HG03521 (cell line): ENCODE measurements at regions not wholly inside any gene's neighbourhood (a gene's known extent, or its start where the extent isn't known, plus 50 kb on each side); places are given as distances from the start of the nearest gene placed in this dataset.

Experiments used
- ATAC-seq: cut with Tn5 transposase; IDR thresholded peaks from one replicate; pipeline ENCODE4 v1.9.1; 2021; ENCODE audit warnings: mild to moderate bottlenecking, moderate library complexity; ENCODE audit not compliant: unreplicated experiment

- no peak for ATAC-seq
Observed at GRCh38 chr16:65936096-65936495, 430.4 kb upstream of the CDH5 start.

DNA sequence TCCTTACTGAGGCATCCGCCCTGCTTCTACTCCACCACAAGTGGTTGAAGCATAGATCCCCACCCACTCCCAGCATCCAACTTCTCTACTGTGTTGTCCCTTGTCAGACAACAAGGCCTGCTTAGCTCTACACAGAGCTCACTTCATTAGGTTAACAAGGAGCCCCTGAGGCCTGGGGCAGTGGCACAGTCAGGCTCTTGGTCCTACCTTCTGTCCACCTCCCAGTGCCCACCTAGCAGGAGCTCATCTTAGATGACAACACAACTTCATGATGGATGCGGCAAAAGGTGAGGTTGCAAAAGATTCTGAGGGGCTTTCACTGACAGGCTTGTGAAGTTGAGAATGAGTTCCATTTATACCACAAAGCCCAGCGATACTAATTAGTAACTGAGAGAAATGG, 432.0 kb upstream of the CDH5 start:
- ATAC-seq: no peak

DNA sequence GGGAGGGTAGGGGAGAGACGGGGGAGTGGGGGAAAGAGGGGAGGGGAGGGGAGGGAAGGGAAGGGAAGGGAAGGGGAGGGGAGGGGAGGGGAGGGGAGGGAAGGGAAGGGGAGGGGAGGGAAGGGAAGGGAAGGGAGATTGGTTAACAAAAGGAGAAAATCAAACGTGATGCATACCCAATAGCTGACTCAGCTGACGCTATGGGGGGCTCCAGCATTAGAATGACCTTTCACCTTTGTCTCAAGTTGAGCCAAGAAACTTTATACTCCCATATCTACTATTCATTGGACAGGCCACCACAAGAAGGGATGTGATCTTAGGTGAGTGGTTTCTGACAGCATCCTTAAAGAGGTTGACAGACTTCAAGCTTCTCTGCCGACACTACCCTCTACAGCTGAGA, 432.8 kb upstream of the CDH5 start:
- ATAC-seq: no peak

DNA sequence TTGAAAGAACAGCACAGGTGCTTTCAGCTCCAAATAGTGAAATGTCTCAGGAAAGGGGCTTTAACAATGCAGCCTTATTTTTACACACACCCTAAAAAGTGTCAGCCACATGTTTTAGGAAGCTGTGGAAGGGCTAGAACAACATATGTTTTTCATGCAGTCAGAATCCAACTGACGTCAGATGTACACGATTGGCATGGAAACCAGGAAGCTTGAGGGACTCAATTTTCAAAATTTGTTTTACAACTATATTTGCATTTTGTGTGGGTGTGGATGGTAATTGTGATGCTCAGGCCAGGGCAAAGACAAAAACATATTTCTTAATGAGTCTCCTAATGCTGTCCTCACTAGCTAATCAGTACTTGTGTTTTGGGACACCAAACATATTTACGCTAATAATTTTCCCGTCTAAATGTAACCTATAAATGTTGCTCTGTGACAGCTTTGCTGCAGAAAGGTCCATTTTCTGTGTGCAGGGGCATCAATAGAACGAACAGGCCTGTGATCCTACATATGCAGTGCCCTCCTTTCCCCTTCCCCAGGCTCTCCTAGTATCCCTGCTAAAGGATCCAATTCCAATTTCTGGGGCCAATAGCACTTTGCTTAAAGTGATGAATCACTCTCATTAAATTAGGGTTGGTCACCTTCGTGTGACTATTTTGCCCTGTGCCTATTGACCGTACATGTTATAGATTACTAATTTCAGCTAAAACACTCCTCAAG, 434.0 kb upstream of the CDH5 start:
- no peak for ATAC-seq

- no peak for ATAC-seq
Observed at GRCh38 chr16:65922923-65923322, 443.6 kb upstream of the CDH5 start.

DNA sequence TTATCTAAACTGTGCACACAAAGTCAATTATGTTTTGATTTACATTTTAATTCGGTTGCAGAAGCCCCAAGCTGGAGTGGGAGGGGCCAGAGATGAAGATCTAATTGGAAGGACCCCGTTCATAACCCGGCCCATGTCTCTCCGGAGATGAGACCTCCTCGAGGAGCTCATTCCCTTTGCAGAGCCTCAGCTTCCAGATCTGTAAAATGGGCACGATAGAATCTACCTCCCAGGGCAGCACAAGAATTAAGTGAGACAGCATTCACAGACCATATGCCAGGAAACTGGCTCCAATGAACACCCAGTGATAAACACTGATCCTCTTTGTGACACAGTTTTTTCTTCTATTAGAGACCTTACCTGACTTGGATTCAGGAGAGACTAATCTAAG, 446.5 kb upstream of the CDH5 start:
- ATAC-seq: no peak

- no peak for ATAC-seq
Observed at GRCh38 chr16:65919145-65919985, 447.1 kb upstream of the CDH5 start.

DNA sequence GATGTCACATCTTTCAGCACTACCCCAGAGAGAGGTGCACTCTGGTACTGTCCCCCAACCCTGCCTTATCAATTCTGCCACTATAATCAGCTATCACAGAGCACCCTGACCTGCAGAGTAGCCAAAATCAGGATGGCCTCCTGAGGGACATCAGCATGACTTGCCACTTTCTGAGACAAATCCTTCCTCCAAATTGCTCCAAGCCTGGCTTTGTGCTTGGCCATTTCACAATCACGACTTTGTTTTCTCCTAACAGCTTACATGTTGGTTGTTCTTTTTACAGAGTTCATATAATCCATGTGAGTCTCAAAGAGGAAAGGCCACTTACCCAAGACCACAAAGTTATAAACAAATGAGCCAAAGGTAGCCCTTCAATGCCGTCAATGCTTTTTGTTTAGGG, 449.0 kb upstream of the CDH5 start:
- ATAC-seq: no peak

GRCh38 chr16:65916995-65917394, 449.5 kb upstream of the CDH5 start:
- no peak for ATAC-seq

GRCh38 chr16:65910291-65910690, 456.2 kb upstream of the CDH5 start:
- ATAC-seq: no peak

DNA sequence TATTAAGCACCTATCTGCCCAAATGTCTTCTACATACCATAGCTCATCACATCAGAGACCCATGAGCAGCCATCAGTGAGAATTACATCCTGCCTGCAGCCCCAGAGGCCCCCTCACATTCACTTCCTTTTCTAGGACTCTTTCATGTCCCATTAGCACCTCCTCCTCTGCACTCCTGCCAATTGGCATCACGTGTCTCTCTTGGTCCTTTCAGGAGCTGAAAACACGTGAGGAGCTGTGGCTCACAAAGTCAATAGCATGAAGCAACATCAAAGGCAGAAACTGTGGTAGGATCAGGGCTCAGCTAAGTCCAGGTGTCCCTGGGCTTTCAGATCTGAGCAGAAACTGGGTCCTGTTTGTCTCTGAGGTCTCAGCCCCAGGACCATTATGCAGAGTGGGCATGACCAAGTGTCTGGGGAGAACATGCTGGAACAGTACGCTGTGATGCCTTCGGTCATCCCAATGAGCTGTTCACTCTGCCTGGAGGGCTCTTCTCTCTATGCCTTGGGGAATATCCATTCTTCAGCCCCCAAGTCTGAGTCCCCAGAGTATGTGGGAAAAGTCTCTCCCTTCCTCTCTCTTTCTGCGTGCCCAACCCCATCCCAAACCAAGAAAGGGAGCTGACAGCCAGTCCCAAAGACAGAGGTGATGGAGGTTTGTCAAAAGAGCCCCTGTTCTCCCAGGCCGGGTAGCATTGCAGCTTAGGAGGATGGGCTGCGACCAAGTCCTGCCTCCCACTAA, 457.0 kb upstream of the CDH5 start:
- ATAC-seq: no peak

GRCh38 chr16:65908568-65908967, 457.9 kb upstream of the CDH5 start:
- ATAC-seq: no peak

DNA sequence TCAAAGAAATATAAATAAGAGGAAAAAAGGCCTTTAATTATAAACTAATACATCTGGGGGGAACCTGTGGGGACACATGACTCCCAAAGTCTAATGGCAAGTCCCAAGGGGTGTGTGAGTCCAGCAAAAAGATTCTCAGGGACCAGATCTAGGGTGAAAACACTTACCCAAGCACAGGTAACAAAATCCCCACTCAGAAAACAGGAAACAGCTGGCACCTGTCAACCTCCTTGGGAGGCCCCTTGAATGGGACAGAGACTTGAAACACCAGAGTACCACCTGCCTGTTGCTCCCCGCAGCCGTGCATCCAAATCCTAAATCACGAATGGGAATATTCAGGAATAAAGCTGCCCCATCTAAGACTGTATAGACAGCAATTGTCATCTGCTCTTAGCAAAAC, 461.2 kb upstream of the CDH5 start:
- ATAC-seq: no peak

DNA sequence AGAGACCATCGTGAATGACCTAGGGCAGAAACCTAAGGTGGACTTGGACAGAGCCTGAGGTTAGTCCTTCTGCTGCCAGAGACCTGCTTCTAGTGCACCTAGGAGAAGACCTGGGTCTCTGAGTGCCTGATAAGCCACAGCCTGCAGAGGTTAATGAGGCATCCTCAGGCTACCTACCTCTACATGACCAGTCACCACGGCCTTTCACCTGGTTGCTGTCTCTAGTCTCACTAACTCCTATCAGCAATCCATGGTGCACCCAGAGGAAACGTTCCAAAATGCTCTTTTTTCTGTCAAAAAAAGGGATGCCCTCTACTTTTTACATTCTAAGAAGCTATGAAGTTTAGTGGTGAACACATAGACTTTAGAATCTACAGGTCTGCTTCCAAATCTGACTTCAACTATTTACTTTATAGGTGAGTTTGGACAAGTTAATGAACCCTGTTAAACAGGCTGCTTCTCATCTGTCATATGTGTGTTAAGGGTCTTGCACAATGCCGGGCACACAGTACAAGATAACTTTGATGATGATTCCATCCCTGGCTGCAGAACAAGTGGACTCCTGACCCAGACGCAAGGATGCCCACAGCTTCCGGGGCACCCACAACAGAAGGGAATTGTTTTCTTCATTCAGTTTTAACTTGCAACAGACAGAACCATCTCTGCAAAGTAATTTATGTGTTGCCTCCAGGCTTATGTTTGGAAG, 469.9 kb upstream of the CDH5 start:
- no peak for ATAC-seq

- ATAC-seq: no peak
Observed at GRCh38 chr16:65895906-65896305, 470.6 kb upstream of the CDH5 start.

- ATAC-seq: no peak
Observed at GRCh38 chr16:65895486-65895885, 471.0 kb upstream of the CDH5 start.

DNA sequence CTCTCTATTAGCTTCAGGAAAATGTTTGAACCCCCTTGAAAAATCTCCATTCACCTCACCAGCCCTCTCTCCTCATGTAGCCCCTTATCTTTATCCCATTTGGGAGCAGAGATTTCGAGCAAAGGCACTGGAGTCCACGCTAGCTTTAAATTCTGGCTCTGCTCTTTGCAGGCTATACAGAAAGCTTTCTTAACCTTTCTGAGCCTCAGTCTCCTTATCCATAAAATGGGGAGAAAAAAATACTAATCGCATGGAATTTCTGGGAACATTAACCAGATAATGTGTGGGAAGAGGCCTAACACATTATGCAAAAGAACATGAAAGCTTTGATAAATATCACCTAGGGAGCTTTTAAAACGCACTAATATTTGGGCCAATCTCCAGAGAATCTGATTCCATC, 476.3 kb upstream of the CDH5 start:
- no peak for ATAC-seq

GRCh38 chr16:65889533-65889966, 476.9 kb upstream of the CDH5 start:
- ATAC-seq: no peak

- no peak for ATAC-seq
Observed at GRCh38 chr16:65888201-65888600, 478.3 kb upstream of the CDH5 start.

DNA sequence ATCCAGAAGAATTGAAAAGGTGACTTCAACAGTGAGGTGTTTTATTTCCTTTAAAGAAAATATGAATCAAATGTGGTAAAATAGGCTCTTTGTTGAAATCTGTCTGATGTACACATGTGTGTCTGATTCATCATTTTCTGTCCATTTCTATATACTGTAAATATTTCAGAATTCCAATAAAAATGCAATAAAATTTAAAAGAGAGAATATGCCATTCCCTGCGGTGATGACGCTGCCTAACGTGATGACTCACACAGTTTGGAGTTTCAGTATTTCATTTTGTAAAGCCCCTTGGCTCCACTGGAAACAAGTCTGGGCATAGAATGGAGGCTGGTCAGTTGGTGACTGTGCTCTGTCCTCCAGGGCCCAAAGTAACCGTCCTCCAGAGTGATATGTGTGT, 482.5 kb upstream of the CDH5 start:
- no peak for ATAC-seq

- no peak for ATAC-seq
Observed at GRCh38 chr16:65878347-65878746, 488.1 kb upstream of the CDH5 start.
